Astrocyte (in vitro differentiated cells and primary cell): ENCODE measurements at regions not wholly inside any gene's neighbourhood (a gene's known extent, or its start where the extent isn't known, plus 50 kb on each side); places are given as distances from the start of the nearest gene placed in this dataset.
"Not testable (repeated sequence)": the region's sequence is repeated elsewhere in the genome, so short reads cannot be mapped to it uniquely, and the experiment has no call there.

ENCODE experiments used
- DNase-seq: peaks from one replicate; pipeline ENCODE4 v3.0.0-alpha.2; 2010; ENCODE audit warnings: low read depth
- FAIRE-seq: peaks from 2 replicates; lab custom pipeline; 2011; peaks lifted over from hg19 to GRCh38; lab: Jason Lieb, UNC
- H2AFZ ChIP-seq: 2 replicates; pipeline ENCODE4 v1.6.0; 2012; ENCODE audit warnings: low read depth, low read length, inconsistent platforms
- H3K27ac ChIP-seq: 2 replicates; pipeline ENCODE4 v1.5.1; 2011; ENCODE audit warnings: low read depth, low read length, inconsistent platforms
- H3K27me3 ChIP-seq: 2 replicates; pipeline ENCODE4 v1.6.0; 2011; ENCODE audit warnings: low read length, inconsistent platforms; ENCODE audit not compliant: insufficient read depth
- H3K36me3 ChIP-seq: 2 replicates; pipeline ENCODE4 v1.5.1; 2011; ENCODE audit warnings: low read length, inconsistent platforms; ENCODE audit not compliant: insufficient read depth
- H3K4me1 ChIP-seq: 2 replicates; pipeline ENCODE4 v1.5.1; 2011; ENCODE audit warnings: low read length, inconsistent platforms; ENCODE audit not compliant: insufficient read depth
- H3K4me2 ChIP-seq: 2 replicates; pipeline ENCODE4 v1.6.0; 2012; ENCODE audit warnings: low read length, inconsistent platforms
- H3K4me3 ChIP-seq: 2 replicates; pipeline ENCODE4 v1.5.1; 2011; ENCODE audit warnings: low read depth, mild to moderate bottlenecking, low read length, inconsistent platforms; ENCODE audit not compliant: insufficient read depth
- H3K79me2 ChIP-seq: 2 replicates; pipeline ENCODE4 v1.6.0; 2012; ENCODE audit warnings: mild to moderate bottlenecking, low read length, inconsistent platforms; ENCODE audit not compliant: insufficient read depth
- H3K9ac ChIP-seq: 2 replicates; pipeline ENCODE4 v1.6.0; 2012; ENCODE audit warnings: mild to moderate bottlenecking, low read length, inconsistent platforms
- H3K9me3 ChIP-seq: 2 replicates; pipeline ENCODE4 v1.5.1; 2012; ENCODE audit warnings: low read depth, mild to moderate bottlenecking, low read length, inconsistent platforms; ENCODE audit not compliant: insufficient read depth
- H4K20me1 ChIP-seq: 2 replicates; pipeline ENCODE4 v1.6.0; 2012; ENCODE audit warnings: low read length, inconsistent platforms; ENCODE audit not compliant: insufficient read depth
- H3K27ac Mint-ChIP-seq: one replicate; pipeline ENCODE4 v1.8.0; 2021; ENCODE audit warnings: mild to moderate bottlenecking, mixed read lengths; ENCODE audit not compliant: unreplicated experiment
- H3K27me3 Mint-ChIP-seq: one replicate; pipeline ENCODE4 v1.8.0; 2021; ENCODE audit warnings: low read depth, mixed read lengths; ENCODE audit not compliant: unreplicated experiment
- H3K36me3 Mint-ChIP-seq: one replicate; pipeline ENCODE4 v1.8.0; 2021; ENCODE audit warnings: low read depth, mixed read lengths; ENCODE audit not compliant: unreplicated experiment
- H3K4me1 Mint-ChIP-seq: one replicate; pipeline ENCODE4 v1.8.0; 2021; ENCODE audit warnings: low read depth, mixed read lengths; ENCODE audit not compliant: unreplicated experiment
- H3K4me3 Mint-ChIP-seq: one replicate; pipeline ENCODE4 v1.8.0; 2021; ENCODE audit warnings: mild to moderate bottlenecking, moderate library complexity, mixed read lengths; ENCODE audit not compliant: unreplicated experiment
- H3K9me3 Mint-ChIP-seq: one replicate; pipeline ENCODE4 v1.8.0; 2021; ENCODE audit warnings: mild to moderate bottlenecking, mixed read lengths; ENCODE audit not compliant: unreplicated experiment
- EZH2 ChIP-seq: IDR thresholded peaks from 2 replicates; pipeline ENCODE4 v1.6.1; 2012; ENCODE audit warnings: mild to moderate bottlenecking, low read length, inconsistent platforms; ENCODE audit not compliant: insufficient read depth
- TF ChIP-seq, protein P1 (sequence below): IDR thresholded peaks from 2 replicates; pipeline ENCODE4 v1.5.1; 2011; ENCODE audit warnings: low read depth, mild to moderate bottlenecking, inconsistent platforms, low read length, moderate library complexity; ENCODE audit not compliant: insufficient read depth

DNA sequence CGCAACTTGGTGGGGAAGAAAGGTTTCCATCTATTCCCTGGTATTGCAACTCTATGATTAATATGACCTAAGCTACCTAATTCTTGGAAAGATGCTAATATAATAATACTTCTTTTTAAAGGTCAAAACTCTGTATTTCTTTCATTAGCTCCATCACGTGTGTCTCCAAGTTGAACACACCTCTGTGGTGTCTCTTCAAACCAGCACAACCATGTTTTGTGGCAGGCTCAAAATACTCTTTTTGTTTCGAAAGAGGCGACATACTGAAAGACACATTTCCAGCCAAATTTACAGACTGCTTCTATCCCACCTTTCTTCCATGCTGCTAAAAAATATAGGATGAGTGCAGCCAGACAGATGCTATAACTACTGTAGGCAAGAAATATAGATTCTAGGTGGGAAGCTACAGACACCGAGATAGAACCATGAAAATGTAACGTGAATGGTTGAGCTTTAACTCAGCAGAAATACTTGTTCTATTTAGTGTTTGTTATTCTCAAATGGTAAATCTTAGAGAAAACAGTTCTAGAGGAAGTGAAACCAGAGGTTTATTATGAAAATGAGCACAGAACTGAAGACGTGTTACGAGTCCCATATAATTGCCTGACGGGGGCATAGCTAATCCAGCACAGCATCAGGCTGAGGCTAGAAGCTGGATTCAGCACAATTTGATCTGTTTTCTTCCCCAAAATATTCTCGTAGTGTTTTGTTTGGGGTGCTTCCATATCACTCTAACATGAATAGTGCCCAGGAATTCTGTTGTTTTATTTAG lies 991.5 kb upstream of the FANCL start:
- H3K9me3 ChIP-seq = no peaks in the 10 kb centered on the region
- H3K4me1 ChIP-seq = no peaks in the 10 kb centered on the region

DNA sequence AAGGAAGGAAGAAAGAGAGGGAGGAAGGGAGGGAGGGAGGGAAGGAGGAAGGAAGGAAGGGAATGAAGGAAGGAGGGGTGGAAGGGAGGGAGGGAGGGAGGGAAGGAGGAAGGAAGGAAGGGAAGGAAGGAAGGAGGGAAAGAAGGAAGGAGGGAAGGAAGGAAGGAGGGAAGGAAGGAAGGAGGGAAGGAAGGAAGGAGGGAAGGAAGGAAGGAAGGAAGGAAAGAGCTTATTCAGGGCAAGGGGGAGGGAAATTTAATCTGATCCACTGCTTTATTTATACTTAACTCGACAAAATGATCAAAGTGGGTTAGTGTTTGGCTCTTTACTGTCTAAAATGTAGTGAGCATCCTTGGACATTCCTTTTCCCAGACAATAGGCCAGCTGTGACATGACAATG lies 985.2 kb upstream of the FANCL start:
- not testable (repeated sequence) for H2AFZ ChIP-seq, H3K9ac ChIP-seq, H3K9me3 ChIP-seq, H3K27me3 ChIP-seq, DNase-seq, FAIRE-seq, H3K9me3 Mint-ChIP-seq, H3K4me3 Mint-ChIP-seq, H4K20me1 ChIP-seq, H3K4me2 ChIP-seq, H3K79me2 ChIP-seq, H3K4me1 Mint-ChIP-seq, H3K27ac Mint-ChIP-seq, H3K27ac ChIP-seq, H3K36me3 Mint-ChIP-seq, H3K27me3 Mint-ChIP-seq, H3K36me3 ChIP-seq, H3K4me1 ChIP-seq, H3K4me3 ChIP-seq

More for the DNA sequence above, 991.5 kb upstream of the FANCL start:
- H3K27ac Mint-ChIP-seq = no peak overlapping the region
- no peaks in the 10 kb centered on the region for H3K36me3 Mint-ChIP-seq
- Histone ChIP-seq H2AFZ (no peak overlapping the region), H3K27me3 (no peaks in the 10 kb centered on the region), H3K9ac (no peak overlapping the region), H3K4me3 (no peak overlapping the region), H3K79me2 (no peaks in the 10 kb centered on the region), H3K4me2 (no peak overlapping the region), H4K20me1 (no peaks in the 10 kb centered on the region), H3K36me3 (no peaks in the 10 kb centered on the region), H3K27ac (no peak overlapping the region)
- TF ChIP-seq, protein P1, sequence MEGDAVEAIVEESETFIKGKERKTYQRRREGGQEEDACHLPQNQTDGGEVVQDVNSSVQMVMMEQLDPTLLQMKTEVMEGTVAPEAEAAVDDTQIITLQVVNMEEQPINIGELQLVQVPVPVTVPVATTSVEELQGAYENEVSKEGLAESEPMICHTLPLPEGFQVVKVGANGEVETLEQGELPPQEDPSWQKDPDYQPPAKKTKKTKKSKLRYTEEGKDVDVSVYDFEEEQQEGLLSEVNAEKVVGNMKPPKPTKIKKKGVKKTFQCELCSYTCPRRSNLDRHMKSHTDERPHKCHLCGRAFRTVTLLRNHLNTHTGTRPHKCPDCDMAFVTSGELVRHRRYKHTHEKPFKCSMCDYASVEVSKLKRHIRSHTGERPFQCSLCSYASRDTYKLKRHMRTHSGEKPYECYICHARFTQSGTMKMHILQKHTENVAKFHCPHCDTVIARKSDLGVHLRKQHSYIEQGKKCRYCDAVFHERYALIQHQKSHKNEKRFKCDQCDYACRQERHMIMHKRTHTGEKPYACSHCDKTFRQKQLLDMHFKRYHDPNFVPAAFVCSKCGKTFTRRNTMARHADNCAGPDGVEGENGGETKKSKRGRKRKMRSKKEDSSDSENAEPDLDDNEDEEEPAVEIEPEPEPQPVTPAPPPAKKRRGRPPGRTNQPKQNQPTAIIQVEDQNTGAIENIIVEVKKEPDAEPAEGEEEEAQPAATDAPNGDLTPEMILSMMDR = no peak
- no peak for TF ChIP-seq EZH2
- H3K9me3 Mint-ChIP-seq = no peaks in the 10 kb centered on the region
- H3K27me3 Mint-ChIP-seq = no peaks in the 10 kb centered on the region
- FAIRE-seq (no peak), DNase-seq (no peak)
- H3K4me3 Mint-ChIP-seq = no peak overlapping the region
- H3K4me1 Mint-ChIP-seq = no peaks in the 10 kb centered on the region

DNA sequence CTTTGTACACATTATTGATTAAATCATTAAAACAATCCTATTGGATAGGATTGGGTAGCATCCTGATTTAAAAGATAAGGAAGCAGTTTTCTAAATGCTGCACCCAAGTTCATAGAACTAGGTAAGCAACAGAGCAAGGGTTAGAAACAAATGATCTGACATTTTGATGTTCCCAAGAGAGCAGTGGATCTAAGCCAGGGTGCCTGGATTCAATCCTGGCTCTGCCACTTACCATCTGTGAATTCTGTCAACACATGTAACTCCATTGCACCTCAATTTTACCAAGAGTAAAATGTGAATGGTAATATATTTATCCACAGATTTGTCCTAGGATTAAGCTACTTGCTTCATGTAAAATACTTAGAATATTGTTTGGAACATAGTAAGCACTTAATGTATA lies 982.6 kb upstream of the FANCL start:
- no peaks in the 10 kb centered on the region for H3K9me3 ChIP-seq
- H3K79me2 ChIP-seq = no peaks in the 10 kb centered on the region
- no peak overlapping the region for H3K4me3 Mint-ChIP-seq
- H3K4me3 ChIP-seq = no peak overlapping the region
- H3K27ac ChIP-seq = no peak overlapping the region
- H2AFZ ChIP-seq = no peak overlapping the region
- H3K27ac Mint-ChIP-seq = no peak overlapping the region
- no peaks in the 10 kb centered on the region for H3K4me1 Mint-ChIP-seq
- DNase-seq (no peak), FAIRE-seq (no peak)
- no peaks in the 10 kb centered on the region for H3K27me3 ChIP-seq
- H3K9ac ChIP-seq = no peak overlapping the region
- H3K9me3 Mint-ChIP-seq = no peaks in the 10 kb centered on the region
- H3K36me3 ChIP-seq = no peaks in the 10 kb centered on the region
- no peaks in the 10 kb centered on the region for H3K36me3 Mint-ChIP-seq
- no peaks in the 10 kb centered on the region for H4K20me1 ChIP-seq
- peaks cover 4% of the 10 kb centered on the region for H3K27me3 Mint-ChIP-seq
- no peaks in the 10 kb centered on the region for H3K4me1 ChIP-seq
- H3K4me2 ChIP-seq = no peak overlapping the region
- TF ChIP-seq, protein P1 = no peak
- no peak for TF ChIP-seq EZH2
